HFFc6 (cell line): ENCODE measurements at regions not wholly inside any gene's neighbourhood (a gene's known extent, or its start where the extent isn't known, plus 50 kb on each side); places are given as distances from the start of the nearest gene placed in this dataset.

Experiments
- DNase-seq: peaks from one replicate; pipeline ENCODE4 v3.0.0-alpha.2; 2018
- H3K27ac Mint-ChIP-seq: 2 replicates; pipeline ENCODE4 v1.8.0; 2020; ENCODE audit warnings: mild to moderate bottlenecking, mixed read lengths
- H3K27me3 Mint-ChIP-seq: 2 replicates; pipeline ENCODE4 v1.8.0; 2021; ENCODE audit warnings: mild to moderate bottlenecking, moderate library complexity, mixed read lengths; ENCODE audit not compliant: insufficient read depth
- H3K36me3 Mint-ChIP-seq: 2 replicates; pipeline ENCODE4 v1.8.0; 2021; ENCODE audit warnings: low read depth, mixed read lengths
- H3K4me1 Mint-ChIP-seq: 2 replicates; pipeline ENCODE4 v1.8.0; 2020; ENCODE audit warnings: low read depth, mixed read lengths
- H3K4me3 Mint-ChIP-seq: 2 replicates; pipeline ENCODE4 v1.8.0; 2020; ENCODE audit warnings: mild to moderate bottlenecking, moderate library complexity, mixed read lengths
- H3K9me3 Mint-ChIP-seq: 2 replicates; pipeline ENCODE4 v1.8.0; 2020; ENCODE audit warnings: mild to moderate bottlenecking, mixed read lengths
- CTCF ChIP-seq: fragments of 200-600 bp; sonication (generic); IDR thresholded peaks from 2 replicates; pipeline ENCODE4 v1.5.0; 2021; ENCODE audit warnings: antibody characterized with exemption, mild to moderate bottlenecking

GRCh38 chr18:8893221-8893620, 187.9 kb downstream of the MTCL1 start:
- DNase-seq = no peak
- peaks cover 76% of the 10 kb centered on the region for H3K4me1 Mint-ChIP-seq
- peaks cover 16% of the 10 kb centered on the region for H3K36me3 Mint-ChIP-seq
- no peak overlapping the region for H3K27ac Mint-ChIP-seq
- H3K9me3 Mint-ChIP-seq = peaks cover 27% of the 10 kb centered on the region
- H3K4me3 Mint-ChIP-seq = no peak overlapping the region
- no peak for TF ChIP-seq CTCF
- 0 out of 2 replicates have a peak, but pooled peaks cover 2% of the 10 kb centered on the region for H3K27me3 Mint-ChIP-seq

DNA sequence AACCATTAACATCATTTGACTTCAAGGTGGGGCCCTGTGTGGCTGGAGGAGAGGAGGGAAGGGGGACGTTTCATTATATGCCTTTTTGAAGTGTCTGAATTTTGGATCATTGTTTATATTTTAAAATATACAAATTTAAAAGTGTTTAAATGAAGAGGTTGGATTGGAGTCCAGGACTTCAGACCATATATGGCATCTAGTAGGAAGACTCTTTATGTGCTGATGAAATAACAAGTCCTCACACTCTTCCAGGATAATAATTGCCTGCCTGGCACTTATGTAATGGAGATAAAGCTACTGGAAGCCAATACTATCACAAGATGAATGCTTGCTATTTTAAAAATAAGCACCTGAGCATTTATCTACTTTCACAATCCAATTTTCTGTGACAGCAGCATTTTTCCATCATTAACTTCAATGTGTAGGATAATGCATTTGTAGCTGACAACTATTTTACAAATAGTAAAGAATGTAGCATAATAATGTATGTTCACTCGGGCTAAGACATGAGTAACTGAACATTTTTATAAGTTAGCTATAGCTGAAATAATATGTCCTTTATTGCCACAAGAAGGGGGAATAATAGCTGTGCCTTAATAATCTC, 188.4 kb downstream of the MTCL1 start:
- DNase-seq = no peak
- Mint-ChIP-seq H3K4me1 (peaks cover 72% of the 10 kb centered on the region), H3K36me3 (peaks cover 11% of the 10 kb centered on the region), H3K9me3 (peaks cover 22% of the 10 kb centered on the region), H3K4me3 (no peak overlapping the region), H3K27me3 (0 out of 2 replicates have a peak, but pooled peaks cover 2% of the 10 kb centered on the region), H3K27ac (no peak overlapping the region)
- TF ChIP-seq CTCF = no peak

GRCh38 chr18:8894823-8895222, 189.5 kb downstream of the MTCL1 start:
- no peak for TF ChIP-seq CTCF
- Mint-ChIP-seq H3K4me3 (no peak overlapping the region), H3K27me3 (0 out of 2 replicates have a peak, but pooled peaks cover 2% of the 10 kb centered on the region), H3K9me3 (peaks cover 13% of the 10 kb centered on the region), H3K4me1 (peaks cover 61% of the 10 kb centered on the region), H3K27ac (no peak overlapping the region), H3K36me3 (peaks cover 9% of the 10 kb centered on the region)
- no peak for DNase-seq

- Mint-ChIP-seq H3K27me3 (0 out of 2 replicates have a peak, but pooled peaks cover 2% of the 10 kb centered on the region), H3K27ac (no peak overlapping the region), H3K4me1 (peaks cover 55% of the 10 kb centered on the region), H3K4me3 (no peak overlapping the region), H3K9me3 (peaks cover 13% of the 10 kb centered on the region), H3K36me3 (peaks cover 9% of the 10 kb centered on the region)
- no peak for DNase-seq
- TF ChIP-seq CTCF = no peak
Observed at GRCh38 chr18:8895341-8895740, 190.0 kb downstream of the MTCL1 start.

- no peak overlapping the region for H3K4me3 Mint-ChIP-seq
Observed at GRCh38 chr18:8895987-8896619, 190.7 kb downstream of the MTCL1 start.

More at GRCh38 chr18:8895987-8896619, 190.7 kb downstream of the MTCL1 start:
- H3K9me3 Mint-ChIP-seq = peaks cover 13% of the 10 kb centered on the region
- no peak for TF ChIP-seq CTCF
- peaks cover 48% of the 10 kb centered on the region for H3K4me1 Mint-ChIP-seq
- peak; percentile 84 for DNase-seq
- H3K27ac Mint-ChIP-seq = peak overlapping the region; percentile 83
- H3K36me3 Mint-ChIP-seq = peaks cover 9% of the 10 kb centered on the region
- H3K27me3 Mint-ChIP-seq = 0 out of 2 replicates have a peak, but pooled peaks cover 2% of the 10 kb centered on the region
